ENCODE measurements at regions not wholly inside any gene's neighbourhood (a gene's known extent, or its start where the extent isn't known, plus 50 kb on each side); places are given as distances from the start of the nearest gene placed in this dataset.

GRCh38 chr18:61132031-61132430, 201.2 kb upstream of the CDH20 start:
- Histone ChIP-seq H3K4me3 (no peak overlapping the region), H3K27ac (no peak overlapping the region), H3K4me1 (no peaks in the 10 kb centered on the region), H3K4me2 (no peak overlapping the region), H3K9me3 (no peaks in the 10 kb centered on the region)
- no peak for TF ChIP-seq GATA3 (IDR thresholded peaks at IDR 0.05; ENCODE audit: borderline replicate concordance)
- TF ChIP-seq RAD21 (conservative IDR thresholded peaks at IDR 0.05 in 1 of 2, IDR thresholded peaks at IDR 0.05 in 1 of 2), result no peak
- TF ChIP-seq CTCF (IDR thresholded peaks at IDR 0.05), result no peak
- no peak for TF ChIP-seq MAFK (IDR thresholded peaks at IDR 0.05; ENCODE audit: partially characterized antibody)
- TF ChIP-seq RARB (CRISPR knock-in tag; IDR thresholded peaks at IDR 0.05), result no peak
- TF ChIP-seq RFX5 (IDR thresholded peaks at IDR 0.05), result no peak
- TF ChIP-seq ELK1 (IDR thresholded peaks at IDR 0.05; ENCODE audit: low read depth, low read length), result no peak
- no peak for TF ChIP-seq ZNF302 (CRISPR knock-in tag; IDR thresholded peaks at IDR 0.05)
- TF ChIP-seq JUNB (IDR thresholded peaks at IDR 0.05), result no peak
- TF ChIP-seq BHLHE40 (IDR thresholded peaks at IDR 0.05; ENCODE audit: low read depth, low read length), result no peak
- 0% methylated on average over 2 of the region's 2 CpGs for WGBS (ENCODE audit: missing lambda C conversion rate)
- FAIRE-seq (no peak), DNase-seq (ENCODE audit: low read depth in 1 of 2, low spot score in 1 of 2) (no peak), ATAC-seq (no peak)
- ChIA-PET POLR2A (no interaction called here), CTCF (no interaction called here)

- FAIRE-seq, result no peak
These were observed 199.4 kb upstream of the CDH20 start for GRCh38 chr18:61133783-61134182.

More at GRCh38 chr18:61133783-61134182, 199.4 kb upstream of the CDH20 start:
- no peak overlapping the region for H3K4me2 ChIP-seq
- ATAC-seq (no peak), DNase-seq (ENCODE audit: low read depth in 1 of 2, low spot score in 1 of 2) (no peak)
- CTCF ChIA-PET, result no interaction called here
- H3K4me3 ChIP-seq, result no peak overlapping the region
- TF ChIP-seq ATOH8 (CRISPR knock-in tag; IDR thresholded peaks at IDR 0.05; ENCODE audit: low read depth) (no peak), HMGXB4 (CRISPR knock-in tag; IDR thresholded peaks at IDR 0.05; ENCODE audit: borderline replicate concordance) (no peak), HOXB5 (CRISPR knock-in tag; IDR thresholded peaks at IDR 0.05) (no peak), E2F6 (IDR thresholded peaks at IDR 0.05; ENCODE audit: borderline replicate concordance, low read depth) (no peak), EHF (CRISPR knock-in tag; IDR thresholded peaks at IDR 0.05) (no peak), CEBPB (IDR thresholded peaks at IDR 0.05) (no peak), HEYL (CRISPR knock-in tag; IDR thresholded peaks at IDR 0.05) (no peak), EHMT2 (IDR thresholded peaks at IDR 0.05; ENCODE audit: low read depth) (no peak), ZSCAN20 (CRISPR knock-in tag; IDR thresholded peaks at IDR 0.05) (no peak), RFX5 (IDR thresholded peaks at IDR 0.05) (no peak), MAFK (IDR thresholded peaks at IDR 0.05; ENCODE audit: partially characterized antibody) (no peak), PHF8 (IDR thresholded peaks at IDR 0.05; ENCODE audit: borderline replicate concordance, low read depth) (no peak), SMC3 (IDR thresholded peaks at IDR 0.05) (no peak), CHD4 (IDR thresholded peaks at IDR 0.05; ENCODE audit: borderline replicate concordance) (no peak)
- no peaks in the 10 kb centered on the region for H3K9me3 ChIP-seq
- POLR2A ChIA-PET, result no interaction called here
- 0% methylated on average over 2 of the region's 2 CpGs for WGBS (ENCODE audit: missing lambda C conversion rate)
- H3K4me1 ChIP-seq, result no peaks in the 10 kb centered on the region
- no peak overlapping the region for H3K27ac ChIP-seq
